K562 (cell line): ENCODE measurements at regions not wholly inside any gene's neighbourhood (a gene's known extent, or its start where the extent isn't known, plus 50 kb on each side); places are given as distances from the start of the nearest gene placed in this dataset.

Experiments
- ATAC-seq: fragments of 200-7000 bp; cut with Tn5 transposase; 3 replicates; pipeline ENCODE4 v1.9.1; 2020; ENCODE audit warnings: moderate library complexity
- BruUV-seq: library from RNA; stranded (reverse); fragments of 400-500 nt; replicated peaks from 2 replicates; lab custom pipeline; 2021; lab: Mats Ljungman, UMichigan
- CTCF ChIA-PET: fragments of 300-600 bp; formaldehyde crosslinking; extraction: SDS; loops from one replicate; lab custom pipeline; 2021; ENCODE audit warnings: low intra/inter-chr PET ratio; lab: Yijun Ruan, JAX
- POLR2A ChIA-PET: fragments of 300-600, 350-650 bp; sonication (Branson Sonifier 250); formaldehyde crosslinking; extraction: SDS; loops from one replicate; lab custom pipeline; 2021; ENCODE audit warnings: antibody characterized with exemption, inconsistent platforms; lab: Yijun Ruan, JAX
- DNase-seq, 4 experiments: peaks; one replicate each; pipeline versions ENCODE4 v3.0.0 to v3.0.0-alpha.2; 2011 to 2018; ENCODE audit warnings: low spot score in 3 of 4, mixed read lengths in 3 of 4; ENCODE audit errors: extremely low read depth in 1 of 4
- FAIRE-seq: peaks from 2 replicates; lab custom pipeline; 2011; peaks lifted over from hg19 to GRCh38; lab: Jason Lieb, UNC
- H2AFZ ChIP-seq: 2 replicates; pipeline ENCODE4 v1.6.0; 2011; ENCODE audit warnings: low read depth, low read length, control low read depth, inconsistent platforms
- H3K27ac ChIP-seq: fragments of 200-600 bp; 3 replicates; pipeline ENCODE4 v1.8.0; 2011; ENCODE audit warnings: low read depth, mild to moderate bottlenecking, control low read depth, inconsistent platforms, low read length, moderate library complexity, mixed read lengths; ENCODE audit errors: extremely low read depth
- H3K27me3 ChIP-seq, 2 experiments: fragments of 300-600 bp in 1 of 2; 2 replicates in 1 of 2; 3 replicates in 1 of 2; pipeline versions ENCODE4 v1.6.0 to v1.8.0; 2011; ENCODE audit warnings: inconsistent platforms in 2 of 2, low read length in 2 of 2, mild to moderate bottlenecking in 1 of 2, mixed read lengths in 1 of 2, moderate library complexity in 1 of 2; ENCODE audit not compliant: control insufficient read depth in 2 of 2, insufficient read depth in 2 of 2
- H3K36me3 ChIP-seq: fragments of 300-600 bp; 3 replicates; pipeline ENCODE4 v1.8.0; 2011; ENCODE audit warnings: mild to moderate bottlenecking, low read length, inconsistent platforms; ENCODE audit not compliant: control insufficient read depth, insufficient read depth
- H3K4me1 ChIP-seq, 2 experiments: fragments of 200-600 bp in 1 of 2; replicated peaks in 1 of 2; 2 replicates in 1 of 2; 3 replicates in 1 of 2; pipeline versions ENCODE4 v1.5.1 to v1.8.0; 2011; ENCODE audit warnings: inconsistent platforms in 2 of 2, low read length in 2 of 2, mild to moderate bottlenecking in 1 of 2, mixed read lengths in 1 of 2, moderate library complexity in 1 of 2; ENCODE audit not compliant: control insufficient read depth in 2 of 2, insufficient read depth in 2 of 2
- H3K4me2 ChIP-seq: 2 replicates; pipeline ENCODE4 v1.6.1; 2011; ENCODE audit warnings: low read length, control low read depth, inconsistent platforms, mixed read lengths; ENCODE audit not compliant: insufficient read depth
- H3K4me3 ChIP-seq: fragments of 200-600 bp; sonication (generic), shearing (Covaris generic); 2 replicates; pipeline ENCODE4 v1.5.1; 2016; ENCODE audit warnings: control low read depth, inconsistent platforms
- H3K79me2 ChIP-seq: fragments of 200-600 bp; 3 replicates; pipeline ENCODE4 v1.8.0; 2011; ENCODE audit warnings: low read length, inconsistent platforms; ENCODE audit not compliant: control insufficient read depth, insufficient read depth
- H3K9ac ChIP-seq, 2 experiments: 2 replicates each; pipeline versions ENCODE4 v1.6.0 to v1.6.1; 2011; ENCODE audit warnings: low read depth in 2 of 2, low read length in 2 of 2, control low read depth in 1 of 2, inconsistent platforms in 1 of 2, mild to moderate bottlenecking in 1 of 2, mixed read lengths in 1 of 2; ENCODE audit not compliant: insufficient read depth in 1 of 2
- H3K9me1 ChIP-seq: one replicate; pipeline ENCODE4 v1.6.0; 2011; ENCODE audit warnings: inconsistent platforms, mild to moderate bottlenecking, low read length, moderate library complexity; ENCODE audit not compliant: control insufficient read depth, insufficient read depth
- H3K9me3 ChIP-seq: replicated peaks from 2 replicates; pipeline ENCODE4 v1.5.1; 2011; ENCODE audit warnings: low read depth, low read length, inconsistent platforms; ENCODE audit not compliant: control insufficient read depth, insufficient read depth
- H4K20me1 ChIP-seq: replicated peaks from 2 replicates; pipeline ENCODE4 v1.6.1; 2011; ENCODE audit warnings: low read length, inconsistent platforms, mixed read lengths; ENCODE audit not compliant: control insufficient read depth, insufficient read depth
- BCL6 ChIP-seq: fragments of 250-450 bp; sonication (Bioruptor Pico); IDR thresholded peaks from 2 replicates; pipeline ENCODE4 v1.4.0; 2020
- CEBPB ChIP-seq: fragments of 450-650 bp; IDR thresholded peaks from 2 replicates; pipeline ENCODE4 v1.6.1; 2016; ENCODE audit warnings: missing genetic modification characterization, missing compliant biosample characterization
- CEBPG ChIP-seq, 3 experiments: fragments of 200-800 bp in 1 of 3; sonication (Bioruptor generic) in 1 of 3; sonication (generic) in 1 of 3; formaldehyde crosslinking in 1 of 3; IDR thresholded peaks in 2 of 3; conservative IDR thresholded peaks in 1 of 3; 2 replicates each; pipeline versions ENCODE4 v1.6.1 to v1.8.0; 2016 to 2022; ENCODE audit warnings: missing compliant biosample characterization in 2 of 3, missing genetic modification characterization in 2 of 3, mild to moderate bottlenecking in 1 of 3, missing genetic modification reagents in 1 of 3
- KDM5B ChIP-seq: fragments of 200-600 bp; sonication (generic); IDR thresholded peaks from 2 replicates; pipeline ENCODE4 v1.6.1; 2012; ENCODE audit warnings: low read depth, mild to moderate bottlenecking, moderate library complexity, low read length, control low read depth, inconsistent platforms; ENCODE audit not compliant: insufficient replicate concordance
- MEF2A ChIP-seq: IDR thresholded peaks from 2 replicates; pipeline ENCODE4 v1.6.1; 2011; ENCODE audit warnings: low read depth, mild to moderate bottlenecking, low read length, moderate library complexity; ENCODE audit not compliant: control insufficient read depth
- YY1 ChIP-seq, 3 experiments: IDR thresholded peaks; 2 replicates each; pipeline ENCODE4 v1.6.1; 2011; ENCODE audit warnings: low read length in 2 of 3, mild to moderate bottlenecking in 2 of 3, moderate library complexity in 2 of 3, borderline replicate concordance in 1 of 3, control low read depth in 1 of 3, low read depth in 1 of 3; ENCODE audit not compliant: insufficient read depth in 3 of 3, insufficient replicate concordance in 2 of 3, control insufficient read depth in 1 of 3, insufficient read length in 1 of 3; ENCODE audit errors: extremely low read depth in 1 of 3
- ZBTB17 ChIP-seq: fragments of 450-650 bp; formaldehyde crosslinking; IDR thresholded peaks from 2 replicates; pipeline ENCODE4 v1.4.0; 2020; ENCODE audit warnings: mild to moderate bottlenecking
- WGBS: fragments of 100-300 bp; shearing (Covaris generic); methylation state at CpG from one replicate; pipeline ENCODE4 v1.1.6; 2016; ENCODE audit warnings: low coverage, mixed read lengths; ENCODE audit not compliant: insufficient coverage; ENCODE audit errors: missing lambda C conversion rate; 5-methylcytosine and 5-hydroxymethylcytosine counted together
- in situ Hi-C: fragments of 300-500 bp; cut with MboI; formaldehyde crosslinking; loops from 4 replicates; pipeline ENCODE4 v1.15.0; 2018; ENCODE audit warnings: inconsistent platforms, mixed read lengths
- intact Hi-C: fragments of 100-400 bp; cut with micrococcal nuclease; formaldehyde crosslinking; loops from 2 replicates; pipeline ENCODE4 v1.14.2; 2022

DNA sequence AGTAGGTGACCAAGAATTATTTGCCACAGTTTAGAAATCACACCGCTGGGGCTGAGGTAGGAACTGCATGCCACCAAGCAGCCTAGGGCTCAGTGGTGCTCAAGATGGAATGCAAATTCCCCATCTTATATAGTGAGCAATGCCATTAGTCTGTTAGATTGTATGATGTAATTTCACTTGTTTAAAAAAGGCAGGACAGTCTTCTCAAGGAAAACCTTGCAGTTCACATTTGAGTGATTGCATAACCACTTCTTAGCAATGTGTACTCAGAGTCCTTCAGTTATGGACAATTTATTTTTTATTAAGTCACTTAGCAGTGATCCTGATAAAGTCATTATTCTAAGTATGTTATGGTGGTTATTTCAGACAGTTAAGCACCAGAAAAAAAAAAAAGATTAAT lies 142.9 kb upstream of the SFRP2 start:
- CTCF ChIA-PET, result no interaction called here
- H4K20me1 ChIP-seq, result no peaks in the 10 kb centered on the region; the same call in 1 of the 2 replicates
- no peaks in the 10 kb centered on the region for H3K9me1 ChIP-seq
- in situ Hi-C loops, result no loop called here
- H3K79me2 ChIP-seq, result no peaks in the 10 kb centered on the region
- DNase-seq, result no peak
- no peaks in the 10 kb centered on the region for H3K9me3 ChIP-seq
- POLR2A ChIA-PET, result no interaction called here
- no peak overlapping the region for H3K27ac ChIP-seq
- peaks cover 0 to 9% of the 10 kb centered on the region in 2 experiments; a peak in 1 of 5 replicates for H3K27me3 ChIP-seq
- 8% methylated on average over 1 of the region's 1 CpG for WGBS
- H3K9ac ChIP-seq, result no peak overlapping the region
- no peak overlapping the region for H2AFZ ChIP-seq
- TF ChIP-seq MEF2A, result no peak
- TF ChIP-seq BCL6, result no peak
- no peak for TF ChIP-seq KDM5B
- no peak for TF ChIP-seq ZBTB17
- TF ChIP-seq YY1 (IDR thresholded peaks at IDR 0.05; ENCODE audit: borderline replicate concordance in 1 of 3, control insufficient read depth in 1 of 3, extremely low read depth in 1 of 3, insufficient read depth in 3 of 3, insufficient read length in 1 of 3, insufficient replicate concordance in 2 of 3, low read depth in 1 of 3, low read length in 2 of 3), result no peak
- TF ChIP-seq CEBPG (CRISPR knock-in tag; IDR thresholded peaks at IDR 0.05), result no peak
- peak; percentile 48 to 52; a peak in 3 of 4 replicates for TF ChIP-seq CEBPG (tag; conservative IDR thresholded peaks at IDR 0.05 in 1 of 2, IDR thresholded peaks at IDR 0.05 in 1 of 2)
- TF ChIP-seq CEBPB, result peak; percentile 64; the same call in 1 of the 2 replicates
- no TSS peak for BruUV-seq
- ATAC-seq, result no peak
- H3K4me1 ChIP-seq, result no peaks in the 10 kb centered on the region
- no peak overlapping the region for H3K4me2 ChIP-seq
- FAIRE-seq, result no peak
- H3K4me3 ChIP-seq, result no peak overlapping the region
- intact Hi-C loops, result no loop called here
- H3K36me3 ChIP-seq, result no peaks in the 10 kb centered on the region
